AG08396 (cell line): ENCODE measurements at regions not wholly inside any gene's neighbourhood (a gene's known extent, or its start where the extent isn't known, plus 50 kb on each side); places are given as distances from the start of the nearest gene placed in this dataset.
"Not testable (repeated sequence)": the region's sequence is repeated elsewhere in the genome, so short reads cannot be mapped to it uniquely, and the experiment has no call there.

Experiments used
- DNase-seq: peaks from one replicate; pipeline ENCODE4 v3.0.0; 2012; ENCODE audit warnings: low spot score, mixed read lengths

GRCh38 chr5:155116456-155117251 lies 103.1 kb downstream of the KIF4B start:
- no peak for DNase-seq

DNA sequence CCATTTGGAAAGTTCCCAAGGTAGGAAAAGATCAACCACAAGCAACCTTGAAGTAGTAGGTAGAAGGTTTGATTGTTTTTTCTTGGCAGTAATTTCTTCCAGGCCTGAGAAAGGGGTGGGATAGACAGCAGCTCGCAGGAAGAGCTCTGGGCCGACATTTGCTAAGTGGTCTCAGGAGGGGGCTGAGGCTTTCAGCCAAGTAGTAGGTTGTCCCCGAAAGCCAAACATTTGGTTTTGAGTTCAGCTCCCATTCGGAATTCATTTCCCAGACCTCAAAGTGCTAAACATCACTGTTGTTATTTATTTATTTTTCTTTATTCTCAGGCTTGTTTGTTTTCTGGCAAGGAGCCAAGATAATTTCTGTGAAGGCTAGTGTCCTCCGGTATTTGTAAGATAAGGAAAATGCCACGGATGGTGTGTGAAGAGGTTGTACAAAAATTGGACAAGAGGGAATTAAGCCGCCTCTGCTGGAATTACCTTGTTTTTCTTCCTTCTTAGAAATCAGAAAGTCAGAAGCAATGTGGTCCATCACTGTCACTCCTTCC lies 112.1 kb downstream of the KIF4B start:
- DNase-seq, result no peak

DNA sequence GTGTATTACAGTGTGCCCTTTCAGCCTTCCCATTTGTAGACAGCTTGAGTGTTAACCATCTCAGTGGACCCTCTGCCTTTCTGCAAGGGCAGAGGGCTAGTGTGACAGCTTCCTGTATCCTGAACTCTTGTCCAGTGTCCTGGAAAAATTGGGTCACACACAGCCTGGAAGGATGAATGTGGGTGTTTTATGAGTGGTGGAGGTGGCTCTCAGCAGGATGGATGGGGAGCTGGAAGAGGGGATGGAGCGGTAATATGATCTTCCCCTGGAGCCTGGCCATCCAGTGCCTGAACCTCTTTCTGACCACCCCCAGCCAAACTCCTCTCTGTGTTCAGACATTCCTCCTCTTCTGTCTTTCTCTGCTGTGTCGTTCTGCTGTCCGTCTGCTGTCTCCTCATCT lies 113.0 kb downstream of the KIF4B start:
- no peak for DNase-seq

- DNase-seq, result no peak
These were observed 114.0 kb downstream of the KIF4B start for GRCh38 chr5:155127552-155127951.

- DNase-seq, result no peak
These were observed 115.4 kb downstream of the KIF4B start for GRCh38 chr5:155128786-155129512.

- no peak for DNase-seq
These were observed 115.9 kb downstream of the KIF4B start for GRCh38 chr5:155129513-155129880.

DNA sequence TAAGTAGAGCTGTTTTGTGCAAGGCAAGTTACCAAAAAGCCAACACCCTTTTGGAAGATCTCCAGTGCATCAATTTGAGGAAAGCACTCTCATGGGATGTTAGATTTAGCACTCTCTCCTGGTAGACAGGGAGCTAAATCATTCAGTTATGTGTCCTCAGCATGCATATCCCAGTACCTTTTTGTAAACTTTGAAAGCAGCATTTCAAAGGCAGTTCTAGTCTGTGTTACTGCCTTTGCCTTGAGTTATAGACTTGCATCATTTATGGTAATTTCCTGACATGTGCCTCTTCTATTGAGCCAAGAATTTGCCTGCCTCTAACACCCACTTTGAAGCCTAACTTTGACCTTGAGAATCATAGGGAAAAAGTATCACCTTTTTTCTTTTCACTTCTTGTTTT lies 120.6 kb downstream of the KIF4B start:
- DNase-seq, result no peak

DNA sequence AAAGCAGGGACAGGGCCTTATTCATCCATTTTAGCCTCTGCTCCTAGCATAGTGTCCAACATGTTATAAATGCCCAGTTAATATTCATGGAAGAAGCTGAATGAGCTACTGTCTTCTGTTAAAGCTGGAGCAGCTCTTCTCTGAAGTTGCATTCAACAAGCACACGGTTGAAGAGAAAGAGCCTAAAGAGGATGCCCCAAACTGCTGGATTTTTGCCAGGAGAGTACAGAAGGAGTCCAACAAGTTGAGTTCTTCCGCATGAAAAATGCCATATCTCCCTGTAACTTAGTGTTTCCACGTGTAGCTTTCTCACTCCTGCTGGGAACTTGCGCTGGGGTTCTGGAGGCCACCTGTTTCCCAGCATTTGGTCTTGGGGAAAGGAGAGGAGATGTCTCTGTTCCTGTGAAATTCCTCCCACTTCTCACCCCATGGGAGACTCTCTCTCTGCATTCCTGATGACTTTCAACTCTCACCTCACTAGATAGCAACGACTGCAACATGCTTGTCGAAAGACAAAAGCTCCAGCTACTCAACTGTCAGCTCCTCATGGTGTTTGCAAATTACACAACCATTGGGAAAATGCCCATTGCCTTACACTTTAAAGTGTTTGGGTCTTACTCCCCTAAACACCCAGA lies 122.8 kb downstream of the KIF4B start:
- DNase-seq, result no peak

DNA sequence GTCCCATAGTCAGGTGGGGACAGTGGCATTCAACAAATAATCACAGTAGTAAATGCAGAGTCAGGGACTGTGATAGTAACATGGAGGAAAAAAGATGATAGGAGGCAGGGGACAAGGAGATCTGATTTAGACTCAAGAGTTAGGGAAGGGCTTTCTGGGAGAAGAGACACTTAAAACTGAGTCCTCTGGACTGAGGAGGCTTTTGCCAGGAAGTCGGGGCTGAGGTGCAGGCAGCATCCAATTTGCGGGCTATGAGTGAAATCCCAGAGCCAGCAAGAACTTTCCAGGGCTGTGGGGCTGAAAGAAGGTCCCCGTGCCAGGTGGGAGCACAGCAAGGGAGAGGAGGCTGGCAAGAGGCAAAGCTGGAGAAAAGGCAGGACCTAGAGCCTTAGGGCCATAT lies 124.1 kb downstream of the KIF4B start:
- no peak for DNase-seq

GRCh38 chr5:155140646-155141045 lies 127.1 kb downstream of the KIF4B start:
- no peak for DNase-seq

DNA sequence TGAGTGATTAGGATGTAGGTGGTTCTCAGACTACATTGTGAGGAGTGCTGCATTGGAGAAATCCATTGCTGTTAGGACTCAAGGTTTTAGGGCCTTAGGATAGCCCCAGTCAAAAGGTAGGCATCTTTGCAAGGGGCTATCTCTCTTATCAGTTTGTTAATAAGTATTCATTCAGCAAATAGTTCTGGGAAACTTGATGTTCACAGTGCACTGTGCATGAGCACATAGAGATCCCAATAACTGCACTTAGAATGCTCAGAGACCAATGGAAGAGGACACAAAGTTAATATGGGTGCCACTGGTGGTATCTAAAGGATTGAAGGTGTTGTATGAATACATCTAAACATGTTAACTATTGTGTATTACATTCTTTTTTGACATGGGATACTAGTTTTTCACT lies 131.4 kb downstream of the KIF4B start:
- no peak for DNase-seq

- no peak for DNase-seq
These were observed 133.7 kb downstream of the KIF4B start for GRCh38 chr5:155147222-155147621.

DNA sequence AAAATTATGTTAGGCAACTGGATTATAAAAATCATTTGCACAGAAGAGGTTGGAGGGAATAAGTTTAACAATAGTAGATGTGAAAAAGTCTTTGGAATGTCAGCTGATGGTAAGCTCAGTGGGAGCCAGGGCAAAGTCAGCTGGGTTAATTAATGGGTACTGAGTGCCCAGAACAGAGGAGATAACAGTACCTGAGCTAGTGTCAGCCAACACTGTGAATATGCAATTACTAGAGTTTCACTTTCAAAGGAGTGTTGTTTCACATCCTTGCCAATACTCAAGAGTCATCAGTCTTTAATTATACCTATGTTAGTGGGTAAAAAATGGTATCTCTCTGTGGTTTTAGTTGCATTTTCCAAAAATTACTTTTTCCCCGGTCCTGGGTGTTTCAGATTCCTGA lies 135.1 kb downstream of the KIF4B start:
- DNase-seq, result no peak

- no peak for DNase-seq
These were observed 136.5 kb downstream of the KIF4B start for GRCh38 chr5:155150012-155150411.

DNA sequence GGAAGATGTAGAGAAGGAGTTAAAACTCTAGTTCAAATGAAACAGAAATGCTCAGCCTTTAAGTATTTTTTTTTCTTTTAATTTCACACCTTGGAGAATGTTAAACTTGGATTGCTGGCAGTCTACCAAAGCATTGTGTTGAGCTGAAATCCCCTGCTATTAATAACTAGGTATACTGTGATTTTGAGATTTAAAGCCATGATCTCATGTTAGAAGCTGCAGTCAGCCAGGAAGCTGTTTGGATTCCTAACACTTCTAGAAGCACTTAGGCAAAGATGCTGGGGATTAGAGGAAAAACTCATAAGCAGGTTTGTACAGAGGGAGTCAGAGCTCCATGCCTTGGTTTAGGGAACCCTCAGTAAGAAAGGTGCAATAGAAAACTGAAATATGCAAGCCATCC lies 141.4 kb downstream of the KIF4B start:
- no peak for DNase-seq

DNA sequence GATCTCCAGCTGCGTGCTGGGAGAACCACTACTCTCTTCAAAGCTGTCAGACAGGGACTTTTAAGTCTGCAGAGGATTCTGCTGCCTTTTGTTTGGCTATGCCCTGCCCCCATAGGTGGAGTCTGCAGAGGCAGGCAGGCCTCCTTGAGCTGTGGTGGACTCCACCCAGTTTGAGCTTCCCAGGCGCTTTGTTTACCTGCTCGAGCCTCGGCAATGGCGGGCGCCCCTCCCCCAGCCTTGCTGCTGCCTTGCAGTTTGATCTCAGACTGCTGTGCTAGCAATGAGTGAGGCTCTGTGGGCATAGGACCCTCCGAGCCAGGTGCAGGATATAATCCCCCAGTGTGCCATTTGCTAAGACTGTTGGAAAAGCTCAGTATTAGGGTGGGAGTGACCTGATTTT lies 149.5 kb downstream of the KIF4B start:
- not testable (repeated sequence) for DNase-seq

DNA sequence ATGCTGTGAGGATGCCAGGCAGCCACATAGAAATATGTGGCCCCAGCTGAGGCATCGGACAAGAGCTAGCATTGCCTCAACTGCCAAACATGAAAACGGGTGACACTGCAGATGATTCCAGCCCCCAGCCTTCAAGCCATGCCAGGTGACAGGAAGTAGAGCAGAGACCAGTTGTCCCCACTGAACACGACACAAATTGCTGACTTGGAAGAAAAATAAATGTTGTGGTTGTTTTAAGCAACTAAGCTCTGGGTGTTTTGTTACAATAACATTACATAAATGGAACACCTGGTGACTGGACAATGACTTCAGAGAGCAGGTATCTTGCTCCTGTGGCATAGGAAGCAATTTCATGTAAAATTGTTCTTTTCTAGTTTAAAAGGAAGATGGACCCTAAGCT lies 154.2 kb downstream of the KIF4B start:
- DNase-seq, result no peak

DNA sequence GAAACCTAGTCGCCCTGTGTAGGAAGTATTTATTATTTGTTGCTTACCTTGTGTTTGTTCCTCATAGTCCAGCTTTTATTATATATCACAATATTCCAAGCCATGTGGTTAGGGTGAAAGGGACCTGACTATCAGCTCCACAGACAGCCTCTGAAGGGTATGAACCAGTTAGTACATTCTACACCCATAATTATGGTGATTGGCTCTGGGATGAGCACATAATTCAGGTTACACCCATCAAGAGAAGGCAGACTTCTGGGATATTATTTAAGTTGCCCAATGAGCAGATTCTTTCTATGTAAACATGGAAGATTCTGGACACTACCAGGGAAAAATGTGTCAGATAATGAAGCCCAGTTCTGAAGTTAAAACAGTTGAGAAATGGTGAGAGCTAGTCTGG lies 168.0 kb downstream of the KIF4B start:
- DNase-seq, result no peak

- DNase-seq, result no peak
These were observed 175.9 kb downstream of the KIF4B start for GRCh38 chr5:155189476-155189875.

GRCh38 chr5:155189981-155190380 lies 176.4 kb downstream of the KIF4B start:
- DNase-seq, result no peak

DNA sequence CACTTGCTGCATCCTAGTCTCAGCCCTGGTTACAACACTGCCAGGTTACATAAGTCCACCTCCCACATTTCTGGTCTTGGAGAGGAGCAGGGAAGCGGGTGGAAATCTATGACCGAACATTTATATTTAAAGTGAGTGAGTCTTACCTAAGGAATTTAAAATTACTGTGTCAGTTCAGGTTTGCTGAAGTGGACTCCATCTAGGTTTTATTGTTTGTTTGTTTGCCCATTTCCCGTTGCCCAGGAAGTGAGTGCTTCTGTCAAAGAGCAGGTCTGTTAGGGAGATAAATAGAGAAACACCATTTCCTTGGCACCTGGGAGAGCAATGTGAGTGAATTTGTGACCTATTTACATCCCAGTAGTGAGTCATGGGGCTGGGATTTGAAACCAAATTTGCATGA lies 179.5 kb downstream of the KIF4B start:
- no peak for DNase-seq

DNA sequence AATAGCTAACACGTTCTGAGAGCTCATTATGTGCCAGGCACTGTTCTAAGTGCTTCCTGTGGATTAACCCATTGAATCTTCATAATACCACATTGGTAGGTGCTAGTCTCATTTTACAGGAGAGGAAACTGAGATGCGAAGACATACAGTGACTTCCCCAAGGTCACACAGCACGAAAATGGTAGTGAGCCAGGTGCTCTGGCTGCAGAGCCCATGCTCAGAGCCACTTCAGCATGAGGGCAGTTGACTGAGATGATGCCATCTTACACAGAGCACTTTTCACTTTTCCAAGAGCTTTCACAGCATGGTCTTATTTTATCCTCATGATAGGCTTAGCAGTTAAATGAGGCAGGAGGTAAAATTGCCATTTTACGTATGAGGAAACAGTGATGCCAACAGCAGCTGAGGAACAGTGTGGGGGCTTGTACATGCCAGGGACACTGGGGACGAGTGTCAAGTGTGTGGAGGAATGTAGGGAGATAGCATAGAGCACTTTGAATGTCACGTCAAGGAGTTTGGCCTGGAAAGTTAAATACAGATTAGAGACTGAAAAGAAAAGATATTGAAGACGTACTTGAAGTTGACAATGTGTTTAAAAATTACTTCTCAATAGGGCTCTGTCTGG lies 180.0 kb downstream of the KIF4B start:
- no peak for DNase-seq

DNA sequence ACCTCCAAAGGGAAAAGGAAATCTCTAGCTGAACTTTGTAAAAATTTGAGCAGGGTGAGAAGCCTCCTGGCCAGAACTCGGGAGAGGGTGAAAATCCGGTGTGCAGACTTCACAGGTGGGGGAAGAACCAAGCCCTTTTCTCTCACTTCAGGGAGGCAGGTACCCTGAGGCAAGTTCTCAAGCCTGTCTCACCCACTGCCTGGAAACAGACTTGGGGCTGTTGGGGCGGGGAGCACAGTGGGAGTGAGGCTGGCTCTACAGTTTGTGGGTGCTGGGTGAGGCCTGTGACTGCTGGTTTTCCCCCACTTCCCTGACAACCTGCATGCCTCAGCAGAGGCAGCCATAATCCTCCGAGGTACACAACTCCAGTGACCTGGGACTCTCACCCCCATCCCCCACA lies 187.1 kb downstream of the KIF4B start:
- DNase-seq, result no peak
